Activated CD4-positive, alpha-beta T cell treated with anti-CD3 and anti-CD28 coated beads for 36 hours (primary cell): ENCODE measurements at regions not wholly inside any gene's neighbourhood (a gene's known extent, or its start where the extent isn't known, plus 50 kb on each side); places are given as distances from the start of the nearest gene placed in this dataset.

ENCODE experiments used
- ATAC-seq: fragments of 200-7000 bp; cut with Tn5 transposase; one replicate; pipeline ENCODE4 v1.10.0; 2021; ENCODE audit warnings: mild to moderate bottlenecking, moderate library complexity
- CTCF ChIA-PET: fragments of 350-600 bp; sonication (Branson Sonifier 250); formaldehyde crosslinking; loops from one replicate; lab custom pipeline; 2021; ENCODE audit warnings: antibody characterized with exemption; lab: Charles Lee
- POLR2A ChIA-PET: fragments of 350-600 bp; sonication (Branson Sonifier 250); formaldehyde crosslinking; loops from one replicate; lab custom pipeline; 2021; ENCODE audit warnings: antibody characterized with exemption, inconsistent platforms; lab: Charles Lee
- DNase-seq: peaks from one replicate; pipeline ENCODE4 v3.0.0-alpha.2; 2020
- H3K27ac Mint-ChIP-seq: one replicate; pipeline ENCODE4 v1.8.0; 2021; ENCODE audit warnings: mixed read lengths
- H3K27me3 Mint-ChIP-seq: one replicate; pipeline ENCODE4 v1.8.0; 2021; ENCODE audit warnings: mixed read lengths
- H3K36me3 Mint-ChIP-seq: one replicate; pipeline ENCODE4 v1.8.0; 2021; ENCODE audit warnings: low read depth, mixed read lengths
- H3K4me1 Mint-ChIP-seq: one replicate; pipeline ENCODE4 v1.8.0; 2021; ENCODE audit warnings: mixed read lengths
- H3K4me3 Mint-ChIP-seq: one replicate; pipeline ENCODE4 v1.8.0; 2021; ENCODE audit warnings: mild to moderate bottlenecking, moderate library complexity, mixed read lengths
- H3K9me3 Mint-ChIP-seq: one replicate; pipeline ENCODE4 v1.8.0; 2021; ENCODE audit warnings: low read depth, mixed read lengths
- intact Hi-C, 2 experiments: fragments of 100-400 bp; cut with DNase I in 1 of 2; cut with micrococcal nuclease in 1 of 2; formaldehyde crosslinking; loops; one replicate each; pipeline versions ENCODE4 v1.14.2 to v1.15.1; 2022 to 2024; cut with DNase I, micrococcal nuclease

- ChIA-PET POLR2A (no interaction called here), CTCF (no interaction called here)
- H3K27ac Mint-ChIP-seq: no peak overlapping the region
- no peaks in the 10 kb centered on the region for H3K4me1 Mint-ChIP-seq
- H3K27me3 Mint-ChIP-seq: no peaks in the 10 kb centered on the region
- no peaks in the 10 kb centered on the region for H3K36me3 Mint-ChIP-seq
- H3K4me3 Mint-ChIP-seq: no peak overlapping the region
- intact Hi-C loops: no loop called here
- ATAC-seq: no peak
- DNase-seq: no peak
- H3K9me3 Mint-ChIP-seq: peaks cover 3% of the 10 kb centered on the region
These were observed 766.7 kb upstream of the GHITM start for GRCh38 chr10:83372646-83373045.

GRCh38 chr10:83373671-83374070 lies 765.6 kb upstream of the GHITM start:
- peak; percentile 25 for DNase-seq
- CTCF ChIA-PET: interaction anchor here (0.6 kb wide), 1 partner anchor 386 kb away, joined by 3 read pairs; no protein-coding TSS in a partner anchor
- Mint-ChIP-seq H3K4me3 (no peak overlapping the region), H3K27ac (no peak overlapping the region), H3K36me3 (no peaks in the 10 kb centered on the region), H3K27me3 (no peaks in the 10 kb centered on the region), H3K4me1 (no peaks in the 10 kb centered on the region), H3K9me3 (peaks cover 3% of the 10 kb centered on the region)
- intact Hi-C loops: no loop called here
- POLR2A ChIA-PET: no interaction called here
- no peak for ATAC-seq

GRCh38 chr10:83374741-83375140 lies 764.6 kb upstream of the GHITM start:
- Mint-ChIP-seq H3K36me3 (no peaks in the 10 kb centered on the region), H3K4me3 (no peak overlapping the region), H3K4me1 (no peaks in the 10 kb centered on the region), H3K27ac (no peak overlapping the region), H3K9me3 (peaks cover 5% of the 10 kb centered on the region), H3K27me3 (no peaks in the 10 kb centered on the region)
- ChIA-PET CTCF (no interaction called here), POLR2A (no interaction called here)
- DNase-seq (no peak), ATAC-seq (no peak)
- intact Hi-C loops: no loop called here

GRCh38 chr10:83375274-83375673 lies 764.0 kb upstream of the GHITM start:
- intact Hi-C loops: no loop called here
- Mint-ChIP-seq H3K27me3 (no peaks in the 10 kb centered on the region), H3K4me3 (no peak overlapping the region), H3K36me3 (no peaks in the 10 kb centered on the region), H3K9me3 (peaks cover 5% of the 10 kb centered on the region), H3K27ac (no peak overlapping the region), H3K4me1 (no peaks in the 10 kb centered on the region)
- ATAC-seq (no peak), DNase-seq (no peak)
- ChIA-PET CTCF (no interaction called here), POLR2A (no interaction called here)

GRCh38 chr10:83397806-83398205 lies 741.5 kb upstream of the GHITM start:
- no peaks in the 10 kb centered on the region for H3K27me3 Mint-ChIP-seq
- H3K36me3 Mint-ChIP-seq: no peaks in the 10 kb centered on the region
- H3K9me3 Mint-ChIP-seq: peaks cover 8% of the 10 kb centered on the region
- intact Hi-C loops: no loop called here
- DNase-seq (no peak), ATAC-seq (no peak)
- H3K27ac Mint-ChIP-seq: no peak overlapping the region
- no peaks in the 10 kb centered on the region for H3K4me1 Mint-ChIP-seq
- no peak overlapping the region for H3K4me3 Mint-ChIP-seq
- CTCF ChIA-PET: no interaction called here
- POLR2A ChIA-PET: no interaction called here

- H3K27me3 Mint-ChIP-seq: no peaks in the 10 kb centered on the region
- POLR2A ChIA-PET: no interaction called here
- H3K27ac Mint-ChIP-seq: no peak overlapping the region
- intact Hi-C loops: no loop called here
- H3K9me3 Mint-ChIP-seq: no peaks in the 10 kb centered on the region
- H3K4me3 Mint-ChIP-seq: no peak overlapping the region
- H3K36me3 Mint-ChIP-seq: no peaks in the 10 kb centered on the region
- no peaks in the 10 kb centered on the region for H3K4me1 Mint-ChIP-seq
- CTCF ChIA-PET: no interaction called here
- DNase-seq (no peak), ATAC-seq (no peak)
These were observed 728.7 kb upstream of the GHITM start for GRCh38 chr10:83410570-83410969.

- no peaks in the 10 kb centered on the region for H3K27me3 Mint-ChIP-seq
- no peaks in the 10 kb centered on the region for H3K36me3 Mint-ChIP-seq
- DNase-seq (no peak), ATAC-seq (no peak)
- peaks cover 2% of the 10 kb centered on the region for H3K9me3 Mint-ChIP-seq
- CTCF ChIA-PET: interaction anchor here (0.9 kb wide), 1 partner anchor 120 kb away, joined by 3 read pairs; no protein-coding TSS in a partner anchor
- intact Hi-C loops: no loop called here
- no peak overlapping the region for H3K4me3 Mint-ChIP-seq
- H3K27ac Mint-ChIP-seq: no peak overlapping the region
- POLR2A ChIA-PET: no interaction called here
- H3K4me1 Mint-ChIP-seq: no peaks in the 10 kb centered on the region
These were observed 714.0 kb upstream of the GHITM start for GRCh38 chr10:83425306-83425705.

- no peak for DNase-seq
- ChIA-PET POLR2A (no interaction called here), CTCF (no interaction called here)
These were observed 712.2 kb upstream of the GHITM start for GRCh38 chr10:83427101-83427500.

GRCh38 chr10:83432261-83433045 lies 706.9 kb upstream of the GHITM start:
- H3K9me3 Mint-ChIP-seq: peaks cover 2% of the 10 kb centered on the region
- H3K4me1 Mint-ChIP-seq: no peaks in the 10 kb centered on the region
- H3K27ac Mint-ChIP-seq: no peak overlapping the region
- DNase-seq (no peak), ATAC-seq (no peak)
- no peaks in the 10 kb centered on the region for H3K27me3 Mint-ChIP-seq
- H3K4me3 Mint-ChIP-seq: no peak overlapping the region
- H3K36me3 Mint-ChIP-seq: no peaks in the 10 kb centered on the region
- ChIA-PET CTCF (no interaction called here), POLR2A (no interaction called here)
- intact Hi-C loops: no loop called here

More at GRCh38 chr10:83427101-83427500, 712.2 kb upstream of the GHITM start:
- Mint-ChIP-seq H3K4me1 (no peaks in the 10 kb centered on the region), H3K4me3 (no peak overlapping the region), H3K27ac (no peak overlapping the region), H3K9me3 (peaks cover 2% of the 10 kb centered on the region), H3K27me3 (no peaks in the 10 kb centered on the region), H3K36me3 (no peaks in the 10 kb centered on the region)
- intact Hi-C loops: no loop called here
- no peak for ATAC-seq

GRCh38 chr10:83433705-83434104 lies 705.6 kb upstream of the GHITM start:
- H3K27me3 Mint-ChIP-seq: no peaks in the 10 kb centered on the region
- DNase-seq (no peak), ATAC-seq (no peak)
- POLR2A ChIA-PET: no interaction called here
- no peak overlapping the region for H3K4me3 Mint-ChIP-seq
- no peak overlapping the region for H3K27ac Mint-ChIP-seq
- intact Hi-C loops: no loop called here
- H3K9me3 Mint-ChIP-seq: peaks cover 2% of the 10 kb centered on the region
- CTCF ChIA-PET: no interaction called here
- no peaks in the 10 kb centered on the region for H3K36me3 Mint-ChIP-seq
- H3K4me1 Mint-ChIP-seq: no peaks in the 10 kb centered on the region

GRCh38 chr10:83448013-83448412 lies 691.3 kb upstream of the GHITM start:
- no peaks in the 10 kb centered on the region for H3K36me3 Mint-ChIP-seq
- H3K9me3 Mint-ChIP-seq: peaks cover 6% of the 10 kb centered on the region
- DNase-seq: no peak
- intact Hi-C loops: no loop called here
- ChIA-PET POLR2A (no interaction called here), CTCF (no interaction called here)
- no peak overlapping the region for H3K4me3 Mint-ChIP-seq
- H3K4me1 Mint-ChIP-seq: no peaks in the 10 kb centered on the region
- H3K27ac Mint-ChIP-seq: no peak overlapping the region
- ATAC-seq: no peak
- no peaks in the 10 kb centered on the region for H3K27me3 Mint-ChIP-seq

- H3K9me3 Mint-ChIP-seq: peaks cover 11% of the 10 kb centered on the region
- ChIA-PET CTCF (no interaction called here), POLR2A (no interaction called here)
- no peaks in the 10 kb centered on the region for H3K27me3 Mint-ChIP-seq
- H3K27ac Mint-ChIP-seq: no peak overlapping the region
- no peaks in the 10 kb centered on the region for H3K4me1 Mint-ChIP-seq
- no peak for DNase-seq
- no peak for ATAC-seq
- intact Hi-C loops: no loop called here
- H3K36me3 Mint-ChIP-seq: no peaks in the 10 kb centered on the region
- H3K4me3 Mint-ChIP-seq: no peak overlapping the region
These were observed 680.7 kb upstream of the GHITM start for GRCh38 chr10:83458611-83459010.
